Right atrium auricular region (tissue), 2 donors: ENCODE measurements at regions not wholly inside any gene's neighbourhood (a gene's known extent, or its start where the extent isn't known, plus 50 kb on each side); places are given as distances from the start of the nearest gene placed in this dataset.

Source experiments
- DNase-seq: peaks from one replicate; pipeline ENCODE4 v3.0.0-alpha.2; 2019; ENCODE audit warnings: low spot score
- H3K27ac ChIP-seq, 2 donors: fragments of 200-600 bp; sonication (generic); 1 replicate in 1 of 2; 2 replicates in 1 of 2; pipeline ENCODE4 v1.5.1; 2016 to 2019
- H3K27me3 ChIP-seq, 2 donors: fragments of 200-600 bp; sonication (generic); one replicate each; pipeline versions ENCODE4 v1.5.1 to v1.6.0; 2017 to 2019
- H3K36me3 ChIP-seq: fragments of 200-600 bp; sonication (generic); one replicate; pipeline ENCODE4 v1.5.1; 2016
- H3K4me1 ChIP-seq, 2 donors: fragments of 200-600 bp; sonication (generic); one replicate each; pipeline versions ENCODE4 v1.5.1 to v1.6.0; 2017 to 2019
- H3K4me3 ChIP-seq, 2 donors: fragments of 200-600 bp; sonication (generic); 1 replicate in 1 of 2; 2 replicates in 1 of 2; pipeline ENCODE4 v1.5.1; 2017 to 2019; ENCODE audit warnings: mild to moderate bottlenecking in 1 of 2, moderate library complexity in 1 of 2
- H3K9me3 ChIP-seq, 2 donors: fragments of 200-600 bp; sonication (generic); one replicate each; pipeline ENCODE4 v1.5.1; 2019
- CTCF ChIP-seq, 2 donors: fragments of 200-600 bp; sonication (generic); IDR thresholded peaks; one replicate each; pipeline ENCODE4 v1.5.1; 2019; ENCODE audit warnings: antibody characterized with exemption in 2 of 2

GRCh38 chr4:64503945-64504675, 94.9 kb upstream of the TECRL start:
- no peak for DNase-seq
- no peak for TF ChIP-seq CTCF (IDR thresholded peaks at IDR 0.05)
- Histone ChIP-seq H3K9me3 (no peaks in the 10 kb centered on the region), H3K27me3 (no peaks in the 10 kb centered on the region), H3K4me3 (no peak overlapping the region), H3K27ac (peak overlapping the region in 1 of 2 donors; percentile 63), H3K36me3 (no peaks in the 10 kb centered on the region), H3K4me1 (no peaks in the 10 kb centered on the region)

GRCh38 chr4:64503416-64503815, 94.2 kb upstream of the TECRL start:
- no peaks in the 10 kb centered on the region for H3K9me3 ChIP-seq
- no peaks in the 10 kb centered on the region for H3K36me3 ChIP-seq
- no peak for TF ChIP-seq CTCF (IDR thresholded peaks at IDR 0.05)
- peak overlapping the region; percentile 16 to 63 for H3K27ac ChIP-seq
- no peak overlapping the region for H3K4me3 ChIP-seq
- no peaks in the 10 kb centered on the region for H3K27me3 ChIP-seq
- no peaks in the 10 kb centered on the region for H3K4me1 ChIP-seq
- no peak for DNase-seq

- Histone ChIP-seq H3K27me3 (no peaks in the 10 kb centered on the region), H3K27ac (peak overlapping the region in 1 of 2 donors; percentile 46), H3K4me3 (peak overlapping the region; percentile 16 to 26), H3K4me1 (no peaks in the 10 kb centered on the region), H3K9me3 (no peaks in the 10 kb centered on the region), H3K36me3 (no peaks in the 10 kb centered on the region)
- DNase-seq, result no peak
- TF ChIP-seq CTCF (IDR thresholded peaks at IDR 0.05), result no peak
These were observed 88.2 kb upstream of the TECRL start for GRCh38 chr4:64497491-64497890.

GRCh38 chr4:64495946-64496345, 86.7 kb upstream of the TECRL start:
- peaks cover 0 to 5% of the 10 kb centered on the region in 2 donors for H3K9me3 ChIP-seq

GRCh38 chr4:64489628-64490027, 80.4 kb upstream of the TECRL start:
- H3K4me1 ChIP-seq, result peaks cover 0 to 10% of the 10 kb centered on the region in 2 donors
- H3K27me3 ChIP-seq, result no peaks in the 10 kb centered on the region
- no peak overlapping the region for H3K4me3 ChIP-seq
- DNase-seq, result no peak
- no peaks in the 10 kb centered on the region for H3K36me3 ChIP-seq
- TF ChIP-seq CTCF (IDR thresholded peaks at IDR 0.05), result no peak
- peak overlapping the region; percentile 24 to 63 for H3K27ac ChIP-seq
- H3K9me3 ChIP-seq, result peaks cover 0 to 5% of the 10 kb centered on the region in 2 donors

More at GRCh38 chr4:64495946-64496345, 86.7 kb upstream of the TECRL start:
- TF ChIP-seq CTCF (IDR thresholded peaks at IDR 0.05), result no peak
- H3K4me3 ChIP-seq, result no peak overlapping the region
- no peaks in the 10 kb centered on the region for H3K4me1 ChIP-seq
- H3K27me3 ChIP-seq, result no peaks in the 10 kb centered on the region
- DNase-seq, result no peak
- H3K27ac ChIP-seq, result no peak overlapping the region
- no peaks in the 10 kb centered on the region for H3K36me3 ChIP-seq

GRCh38 chr4:64479338-64479737, 70.1 kb upstream of the TECRL start:
- no peak overlapping the region for H3K4me3 ChIP-seq
- H3K27ac ChIP-seq, result no peak overlapping the region
- DNase-seq, result no peak
- no peaks in the 10 kb centered on the region for H3K27me3 ChIP-seq
- no peaks in the 10 kb centered on the region for H3K36me3 ChIP-seq
- TF ChIP-seq CTCF (IDR thresholded peaks at IDR 0.05), result no peak
- no peaks in the 10 kb centered on the region for H3K9me3 ChIP-seq
- no peaks in the 10 kb centered on the region for H3K4me1 ChIP-seq
